ENCODE measurements at regions not wholly inside any gene's neighbourhood (a gene's known extent, or its start where the extent isn't known, plus 50 kb on each side); places are given as distances from the start of the nearest gene placed in this dataset.
"Not testable (repeated sequence)": the region's sequence is repeated elsewhere in the genome, so short reads cannot be mapped to it uniquely, and the experiment has no call there.

- H3K4me3 Mint-ChIP-seq: no peak overlapping the region
- H3K36me3 Mint-ChIP-seq: no peaks in the 10 kb centered on the region
- no peaks in the 10 kb centered on the region for H3K9me3 Mint-ChIP-seq
- no peaks in the 10 kb centered on the region for H3K4me1 Mint-ChIP-seq
- peaks cover 7% of the 10 kb centered on the region for H3K27me3 Mint-ChIP-seq
- no peak overlapping the region for H3K27ac Mint-ChIP-seq
Observed at GRCh38 chr9:99479929-99480328, 257.8 kb downstream of the SEC61B start.

DNA sequence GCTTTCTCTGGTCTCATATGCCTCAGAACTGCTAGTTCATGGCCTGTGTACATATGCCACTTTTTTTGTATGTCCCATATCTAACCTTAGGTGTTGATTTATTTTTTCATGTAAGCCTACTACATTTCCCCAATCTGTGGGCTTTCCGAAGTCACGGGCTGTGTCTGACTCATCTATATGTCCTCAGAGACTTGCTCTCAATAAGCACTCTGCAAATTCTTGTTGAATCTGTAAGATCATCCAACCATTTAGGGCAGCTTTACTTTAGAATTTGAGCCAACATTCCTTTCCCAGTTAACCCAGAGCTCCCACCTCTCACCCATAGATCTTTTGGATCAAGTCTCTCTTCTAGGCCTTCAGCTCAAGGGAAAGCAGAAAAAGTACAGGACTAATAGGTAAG is 263.4 kb downstream of the SEC61B start:
- Mint-ChIP-seq H3K36me3 (no peaks in the 10 kb centered on the region), H3K27ac (no peak overlapping the region), H3K27me3 (peaks cover 3% of the 10 kb centered on the region), H3K4me3 (no peak overlapping the region), H3K9me3 (no peaks in the 10 kb centered on the region), H3K4me1 (no peaks in the 10 kb centered on the region)

- Mint-ChIP-seq H3K36me3 (no peaks in the 10 kb centered on the region), H3K27me3 (no peaks in the 10 kb centered on the region), H3K27ac (no peak overlapping the region), H3K9me3 (no peaks in the 10 kb centered on the region), H3K4me1 (no peaks in the 10 kb centered on the region), H3K4me3 (no peak overlapping the region)
Observed at GRCh38 chr9:99486684-99487083, 264.6 kb downstream of the SEC61B start.

GRCh38 chr9:99488131-99489059 is 266.3 kb downstream of the SEC61B start:
- Mint-ChIP-seq H3K4me3 (no peak overlapping the region), H3K27me3 (peaks cover 7% of the 10 kb centered on the region), H3K27ac (no peak overlapping the region), H3K9me3 (no peaks in the 10 kb centered on the region), H3K4me1 (no peaks in the 10 kb centered on the region), H3K36me3 (no peaks in the 10 kb centered on the region)

- no peak overlapping the region for H3K4me3 Mint-ChIP-seq
- H3K9me3 Mint-ChIP-seq: no peaks in the 10 kb centered on the region
- H3K27ac Mint-ChIP-seq: no peak overlapping the region
- H3K36me3 Mint-ChIP-seq: no peaks in the 10 kb centered on the region
- H3K4me1 Mint-ChIP-seq: no peaks in the 10 kb centered on the region
- peaks cover 8% of the 10 kb centered on the region for H3K27me3 Mint-ChIP-seq
Observed at GRCh38 chr9:99489060-99489413, 267.0 kb downstream of the SEC61B start.

GRCh38 chr9:99490729-99491128 is 268.6 kb downstream of the SEC61B start:
- H3K36me3 Mint-ChIP-seq: no peaks in the 10 kb centered on the region
- no peaks in the 10 kb centered on the region for H3K4me1 Mint-ChIP-seq
- no peak overlapping the region for H3K27ac Mint-ChIP-seq
- H3K4me3 Mint-ChIP-seq: no peak overlapping the region
- H3K9me3 Mint-ChIP-seq: no peaks in the 10 kb centered on the region
- peaks cover 13% of the 10 kb centered on the region for H3K27me3 Mint-ChIP-seq

- no peaks in the 10 kb centered on the region for H3K36me3 Mint-ChIP-seq
- peaks cover 20% of the 10 kb centered on the region for H3K27me3 Mint-ChIP-seq
- H3K4me1 Mint-ChIP-seq: no peaks in the 10 kb centered on the region
- no peak overlapping the region for H3K4me3 Mint-ChIP-seq
- H3K27ac Mint-ChIP-seq: no peak overlapping the region
- H3K9me3 Mint-ChIP-seq: no peaks in the 10 kb centered on the region
Observed at GRCh38 chr9:99491408-99492158, 269.5 kb downstream of the SEC61B start.

DNA sequence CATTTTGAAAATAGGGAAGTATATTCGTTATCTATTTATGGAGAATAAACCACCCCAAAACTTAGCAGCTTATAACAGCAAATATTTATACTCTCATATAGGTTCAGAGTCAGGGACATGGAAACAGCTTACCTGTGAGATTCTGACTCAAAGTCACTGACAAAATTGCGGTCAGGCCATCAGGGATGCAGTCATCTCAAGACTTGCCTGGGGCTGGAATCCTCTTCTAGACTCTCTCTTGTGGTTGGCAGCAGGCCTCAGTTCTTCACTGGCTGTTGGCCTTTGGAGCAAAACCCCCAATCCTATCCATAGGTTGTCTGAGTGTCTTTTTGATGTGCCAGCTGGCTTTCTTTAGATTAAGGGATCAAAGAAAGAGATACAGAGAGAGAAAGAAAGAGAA is 275.6 kb downstream of the SEC61B start:
- Mint-ChIP-seq H3K4me1 (no peaks in the 10 kb centered on the region), H3K27me3 (peaks cover 21% of the 10 kb centered on the region), H3K9me3 (peaks cover 6% of the 10 kb centered on the region), H3K36me3 (peaks cover 4% of the 10 kb centered on the region), H3K27ac (no peak overlapping the region), H3K4me3 (no peak overlapping the region)

GRCh38 chr9:99498979-99499378 is 276.9 kb downstream of the SEC61B start:
- not testable (repeated sequence) for H3K4me1 Mint-ChIP-seq, H3K27ac Mint-ChIP-seq, H3K4me3 Mint-ChIP-seq, H3K36me3 Mint-ChIP-seq, H3K9me3 Mint-ChIP-seq
- H3K27me3 Mint-ChIP-seq: peaks cover 19% of the 10 kb centered on the region

DNA sequence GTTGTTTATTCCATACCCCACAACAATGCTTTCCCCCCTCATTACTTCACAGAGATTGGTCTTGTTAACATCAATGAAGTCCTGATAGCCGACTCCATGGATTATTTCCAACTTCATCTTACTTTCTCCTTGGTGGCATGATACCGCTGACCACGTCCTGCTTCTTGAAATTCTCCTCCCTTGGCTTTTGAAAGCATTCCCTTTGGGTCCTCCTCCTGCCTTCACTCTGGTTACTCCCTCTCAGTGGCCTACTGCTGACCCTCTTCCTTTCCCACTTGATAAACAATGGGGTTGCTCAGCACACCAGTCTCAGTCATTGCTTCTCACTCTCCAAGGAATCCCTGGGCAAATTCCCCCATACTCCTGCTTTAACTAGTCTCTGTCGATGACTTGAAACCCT is 283.9 kb downstream of the SEC61B start:
- Mint-ChIP-seq H3K4me1 (no peaks in the 10 kb centered on the region), H3K27ac (no peak overlapping the region), H3K9me3 (no peaks in the 10 kb centered on the region), H3K27me3 (peaks cover 4% of the 10 kb centered on the region), H3K36me3 (no peaks in the 10 kb centered on the region), H3K4me3 (no peak overlapping the region)

DNA sequence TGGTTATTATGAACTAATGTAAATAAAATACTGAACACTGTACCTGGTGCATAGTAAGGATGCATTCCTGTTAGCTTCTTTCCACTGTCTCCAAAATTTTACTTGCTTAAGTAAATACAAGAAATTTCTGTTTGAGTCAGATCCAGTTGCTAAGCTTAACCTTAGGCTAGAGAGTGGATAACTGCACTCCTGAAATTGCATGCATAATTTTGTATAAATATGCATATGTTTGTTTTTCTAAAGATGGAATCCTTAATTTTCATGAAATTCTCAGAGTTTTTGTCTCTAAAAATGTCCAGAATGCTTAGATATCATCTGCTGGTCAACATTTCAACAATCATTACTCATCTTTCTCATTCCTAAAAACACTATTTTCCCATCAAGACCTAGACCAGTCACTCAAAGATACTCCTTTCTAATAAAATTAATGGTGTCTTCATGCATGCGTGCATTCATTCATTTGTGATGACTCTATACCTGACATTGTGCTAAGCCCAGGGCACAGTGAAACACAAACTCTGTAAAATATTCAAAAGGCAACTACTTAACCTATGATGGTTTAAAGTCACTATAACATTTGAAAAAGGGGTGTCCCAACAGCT is 284.8 kb downstream of the SEC61B start:
- Mint-ChIP-seq H3K27ac (no peak overlapping the region), H3K36me3 (no peaks in the 10 kb centered on the region), H3K4me3 (no peak overlapping the region), H3K9me3 (no peaks in the 10 kb centered on the region), H3K27me3 (peaks cover 4% of the 10 kb centered on the region), H3K4me1 (no peaks in the 10 kb centered on the region)

- Mint-ChIP-seq H3K27ac (no peak overlapping the region), H3K4me1 (no peaks in the 10 kb centered on the region), H3K9me3 (no peaks in the 10 kb centered on the region), H3K4me3 (no peak overlapping the region), H3K27me3 (peaks cover 4% of the 10 kb centered on the region), H3K36me3 (no peaks in the 10 kb centered on the region)
Observed at GRCh38 chr9:99509065-99509745, 287.1 kb downstream of the SEC61B start.

DNA sequence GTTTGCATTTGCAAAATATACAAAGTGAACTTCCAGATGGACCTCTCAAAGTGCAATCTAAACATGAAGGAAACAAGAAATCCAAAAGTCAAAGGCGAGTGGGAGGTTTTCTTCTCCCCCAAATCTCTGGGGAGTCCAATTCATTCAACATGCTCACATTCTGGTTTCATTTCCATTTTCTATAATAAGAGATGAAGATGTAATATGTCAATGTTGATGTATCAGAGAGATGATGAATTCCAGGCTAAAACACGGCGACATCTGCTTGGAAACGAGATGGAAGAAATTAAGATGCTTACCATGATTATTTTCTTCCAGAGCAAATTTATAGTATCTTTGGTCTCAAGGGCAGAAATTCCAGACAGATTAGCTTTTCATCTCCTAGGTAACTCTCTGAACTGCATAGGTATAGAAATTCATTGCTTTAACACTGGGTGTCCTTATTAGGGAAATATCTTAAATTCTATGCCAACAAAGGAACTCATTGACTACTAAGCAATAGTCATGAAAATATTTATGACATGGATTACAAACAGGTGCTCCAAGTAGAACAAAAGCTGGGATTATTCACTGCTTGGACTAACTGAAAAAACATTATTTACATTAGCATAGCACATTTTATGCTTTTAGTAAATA is 287.9 kb downstream of the SEC61B start:
- Mint-ChIP-seq H3K4me3 (no peak overlapping the region), H3K9me3 (no peaks in the 10 kb centered on the region), H3K27me3 (peaks cover 4% of the 10 kb centered on the region), H3K27ac (no peak overlapping the region), H3K4me1 (no peaks in the 10 kb centered on the region), H3K36me3 (no peaks in the 10 kb centered on the region)

- Mint-ChIP-seq H3K9me3 (no peaks in the 10 kb centered on the region), H3K27ac (no peak overlapping the region), H3K36me3 (no peaks in the 10 kb centered on the region), H3K4me3 (no peak overlapping the region), H3K27me3 (peaks cover 6% of the 10 kb centered on the region), H3K4me1 (no peaks in the 10 kb centered on the region)
Observed at GRCh38 chr9:99511723-99512122, 289.6 kb downstream of the SEC61B start.

- H3K27ac Mint-ChIP-seq: no peak overlapping the region
- peaks cover 2% of the 10 kb centered on the region for H3K27me3 Mint-ChIP-seq
- H3K4me1 Mint-ChIP-seq: no peaks in the 10 kb centered on the region
- H3K36me3 Mint-ChIP-seq: no peaks in the 10 kb centered on the region
- H3K9me3 Mint-ChIP-seq: no peaks in the 10 kb centered on the region
- H3K4me3 Mint-ChIP-seq: no peak overlapping the region
Observed at GRCh38 chr9:99513441-99514112, 291.5 kb downstream of the SEC61B start.
